HG03342 (cell line): ENCODE measurements at regions not wholly inside any gene's neighbourhood (a gene's known extent, or its start where the extent isn't known, plus 50 kb on each side); places are given as distances from the start of the nearest gene placed in this dataset.

Experiments
- ATAC-seq: cut with Tn5 transposase; IDR thresholded peaks from one replicate; pipeline ENCODE4 v1.9.1; 2021; ENCODE audit warnings: mild to moderate bottlenecking, moderate library complexity; ENCODE audit not compliant: unreplicated experiment

DNA sequence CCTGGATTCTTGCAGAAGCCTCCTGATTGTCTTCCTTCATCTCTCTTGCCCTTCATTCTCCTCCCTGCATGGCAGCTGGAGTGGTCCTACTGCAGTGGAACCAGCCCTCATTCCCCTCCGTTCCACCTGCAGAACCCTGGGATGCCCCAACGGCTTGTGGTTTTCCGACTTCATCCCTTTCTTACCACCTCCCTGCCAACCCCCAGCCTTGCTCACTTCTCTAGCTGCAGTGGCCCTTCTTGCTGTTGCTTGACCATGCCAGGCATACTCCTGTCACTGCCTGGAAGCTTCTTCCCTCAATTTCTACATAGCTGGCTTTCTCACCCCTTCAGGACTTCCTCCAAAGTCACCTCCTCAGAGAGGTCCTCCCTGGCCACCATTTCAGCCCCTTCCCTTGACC lies 123.3 kb downstream of the BEGAIN start:
- no peak for ATAC-seq

DNA sequence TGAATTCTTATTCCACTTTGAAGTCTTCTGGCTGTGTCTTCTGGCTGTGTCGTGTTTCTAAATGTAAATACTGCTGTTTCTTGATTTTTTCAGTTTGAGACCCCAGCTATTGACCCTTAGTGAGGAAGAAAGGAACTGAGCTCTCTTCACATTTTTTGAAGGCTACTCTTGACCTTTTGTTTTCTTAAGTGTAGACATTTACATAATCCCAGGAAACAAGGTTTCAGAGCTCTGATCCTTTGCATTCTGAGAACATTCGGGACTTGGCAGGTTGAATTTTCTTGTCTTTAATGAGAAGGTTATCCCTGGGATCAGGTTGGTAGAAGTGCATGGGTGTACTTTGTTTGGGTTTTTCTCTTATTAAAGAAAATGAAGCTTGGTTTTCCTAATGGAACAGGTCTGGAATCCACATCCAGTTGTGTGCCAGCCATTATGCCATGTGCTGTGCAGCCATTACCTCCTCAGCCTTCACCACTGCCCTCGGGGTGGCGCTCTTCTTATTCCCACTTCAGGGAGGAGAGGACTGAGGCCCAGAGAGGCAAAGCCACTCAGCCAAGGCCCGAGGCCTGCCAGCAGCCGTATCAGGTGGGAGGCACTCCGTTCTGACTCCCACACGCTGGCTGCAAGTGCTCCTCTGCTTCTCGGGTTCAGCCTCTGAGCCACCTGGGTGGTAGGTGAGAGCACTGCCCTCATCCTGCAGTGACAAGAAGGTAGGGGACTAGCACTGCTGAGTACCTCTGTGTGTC lies 120.9 kb downstream of the BEGAIN start:
- ATAC-seq, result no peak

DNA sequence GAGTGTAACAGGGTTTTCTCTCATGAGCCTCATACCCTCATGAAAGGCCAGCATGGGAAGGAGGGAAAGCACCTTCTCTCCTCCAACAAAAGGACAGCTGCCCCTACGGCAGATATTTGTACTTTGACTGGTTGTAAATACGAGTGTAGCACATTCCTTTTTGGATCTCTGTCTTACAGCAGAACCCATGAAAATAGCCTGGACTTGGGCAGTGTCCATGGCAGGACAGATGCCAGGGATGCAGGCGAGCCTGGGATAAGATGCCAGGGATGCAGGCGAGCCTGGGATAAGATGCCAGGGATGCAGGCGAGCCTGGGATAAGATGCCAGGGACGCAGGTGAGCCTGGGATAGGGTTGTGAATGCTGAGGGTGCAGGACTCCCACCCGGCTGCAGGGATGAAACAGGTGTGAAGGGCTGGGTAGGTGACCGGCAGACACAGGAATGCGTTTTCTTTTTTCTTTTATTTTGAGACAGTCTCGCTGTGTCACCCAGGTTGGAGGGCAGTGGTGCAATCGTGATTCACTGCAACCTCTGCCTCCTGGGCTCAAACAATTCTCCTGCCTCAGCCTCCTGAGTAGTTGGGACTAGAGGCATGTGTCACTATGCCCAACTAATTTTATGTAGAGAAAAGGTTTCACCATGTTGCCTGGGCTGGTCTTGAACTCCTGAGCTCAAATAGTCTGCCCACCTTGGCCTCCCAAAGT lies 120.0 kb downstream of the BEGAIN start:
- no peak for ATAC-seq

DNA sequence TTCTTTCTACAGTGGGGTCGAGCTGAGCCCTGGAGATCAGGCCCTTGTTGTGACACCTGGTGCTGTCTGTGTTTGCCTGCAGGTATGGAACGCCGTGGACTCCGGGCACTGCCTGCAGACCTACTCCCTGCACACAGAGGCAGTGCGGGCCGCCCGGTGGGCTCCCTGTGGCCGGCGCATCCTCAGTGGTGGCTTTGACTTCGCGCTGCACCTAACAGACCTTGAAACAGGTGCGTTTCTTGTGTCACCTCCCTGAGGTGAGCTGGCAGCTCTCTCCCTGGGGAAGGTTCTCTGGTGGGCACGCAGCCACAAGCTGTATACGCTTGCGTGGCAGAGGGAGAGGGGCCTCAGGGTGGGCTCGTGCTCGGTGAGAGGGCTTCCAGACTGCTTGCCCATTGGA lies 119.3 kb downstream of the BEGAIN start:
- no peak for ATAC-seq

DNA sequence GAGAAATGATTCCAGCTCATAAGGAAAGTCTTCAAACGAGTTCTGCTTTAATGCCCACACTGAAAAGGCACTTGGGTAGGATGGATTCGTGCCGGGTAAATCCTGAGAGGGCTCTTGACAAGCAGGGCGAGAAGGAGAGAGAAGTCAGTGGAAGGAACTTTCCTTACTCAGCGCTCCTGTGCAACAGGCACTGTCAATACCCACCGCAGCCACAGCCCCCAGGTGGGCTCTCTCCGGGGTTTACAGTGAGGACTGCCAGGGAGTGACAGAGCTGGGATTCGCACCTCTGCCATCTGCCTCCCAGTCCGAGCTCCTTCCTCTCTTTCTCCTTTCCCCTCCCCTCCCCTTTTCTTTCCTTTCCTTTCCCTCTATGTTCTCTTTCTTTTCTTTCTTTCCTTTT lies 118.7 kb downstream of the BEGAIN start:
- ATAC-seq, result no peak

DNA sequence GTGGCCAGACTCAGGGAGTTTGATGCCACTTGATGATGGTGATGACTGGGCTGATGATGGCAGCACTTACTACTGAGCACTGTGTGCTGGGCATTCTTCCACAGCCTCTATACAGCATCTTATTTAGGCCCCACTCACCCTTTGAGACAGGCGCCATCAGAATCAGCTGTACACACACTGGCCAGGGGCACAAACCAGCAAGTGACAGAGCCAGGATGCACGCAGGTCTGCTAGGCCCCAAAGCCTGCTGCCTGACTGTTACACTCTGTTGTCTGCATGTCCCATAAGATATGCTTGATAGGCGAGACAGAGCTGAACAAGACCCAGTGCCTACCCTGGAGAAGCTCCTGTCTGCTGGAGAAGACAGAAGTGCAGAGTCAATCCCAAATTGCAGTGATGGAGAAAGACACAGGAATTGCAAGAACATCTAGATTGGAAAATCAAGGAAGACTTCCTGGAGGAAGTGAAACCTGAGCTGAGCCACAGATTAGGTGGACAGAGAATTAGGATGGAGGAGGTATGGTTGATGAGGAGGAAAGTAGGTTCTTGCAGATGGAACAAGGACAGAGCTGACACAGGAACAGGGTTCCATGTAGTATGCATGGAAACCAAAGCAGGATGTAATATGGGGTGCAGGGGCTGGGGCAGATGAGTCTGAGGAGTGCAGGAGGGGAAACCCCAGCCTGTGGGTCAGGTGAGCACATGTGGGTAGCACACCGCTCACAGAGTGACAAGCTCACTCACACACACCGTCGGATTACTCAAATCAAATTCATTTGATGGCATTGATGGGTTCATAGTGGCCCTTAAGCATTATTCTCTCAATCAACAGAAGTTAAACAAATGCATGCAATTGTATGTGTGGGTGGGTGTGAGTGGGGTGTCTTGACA lies 117.3 kb downstream of the BEGAIN start:
- no peak for ATAC-seq

DNA sequence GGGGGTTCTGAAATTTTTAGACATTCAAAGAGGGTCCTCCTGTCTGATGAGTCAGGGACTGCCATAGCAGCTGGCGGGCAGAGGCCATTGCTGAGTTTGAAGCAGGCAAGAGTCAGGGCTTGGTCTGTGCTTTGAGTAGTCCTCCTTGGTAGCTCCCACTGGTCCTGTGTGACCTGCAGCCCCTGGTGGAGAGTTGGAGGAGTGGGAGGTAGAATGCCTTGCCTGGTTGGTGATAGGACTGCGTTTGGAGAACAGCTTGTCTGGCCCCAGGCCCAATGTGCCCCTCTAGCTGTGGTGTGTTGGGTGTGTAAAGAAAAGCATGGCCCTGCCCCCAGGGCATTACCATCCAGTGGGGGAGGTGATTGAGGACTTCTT lies 116.7 kb downstream of the BEGAIN start:
- no peak for ATAC-seq

DNA sequence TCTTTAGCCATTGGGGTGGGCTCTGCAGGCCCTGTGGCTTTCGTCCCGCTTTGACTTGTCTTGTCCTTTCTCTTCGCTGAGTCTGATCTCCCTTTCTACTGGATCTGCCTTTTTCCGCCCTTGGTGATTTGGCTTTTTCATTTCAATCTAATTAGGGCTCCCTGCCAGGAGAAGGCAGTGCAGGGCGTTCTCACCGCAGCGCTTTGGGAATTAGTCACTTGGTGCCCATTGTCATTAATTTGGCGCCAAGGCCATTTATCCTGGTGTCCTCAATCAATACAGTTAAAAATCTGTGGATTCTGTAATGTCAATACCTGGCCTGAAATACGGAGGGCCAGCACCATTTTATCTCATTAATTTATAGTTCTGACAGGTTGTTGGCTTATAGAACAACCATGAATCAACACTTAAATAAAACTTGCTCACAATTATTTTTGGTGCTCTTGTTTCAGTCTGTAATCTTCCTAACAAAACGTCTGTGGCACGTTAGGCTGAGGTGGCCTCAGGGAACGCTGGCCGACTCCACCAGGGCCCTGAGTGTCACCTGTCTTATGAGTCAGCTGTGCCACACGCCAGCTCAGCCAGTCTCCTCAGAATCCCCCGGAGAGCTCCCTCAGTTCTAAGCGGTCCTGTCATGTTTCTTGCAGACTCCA lies 115.7 kb downstream of the BEGAIN start:
- no peak for ATAC-seq

DNA sequence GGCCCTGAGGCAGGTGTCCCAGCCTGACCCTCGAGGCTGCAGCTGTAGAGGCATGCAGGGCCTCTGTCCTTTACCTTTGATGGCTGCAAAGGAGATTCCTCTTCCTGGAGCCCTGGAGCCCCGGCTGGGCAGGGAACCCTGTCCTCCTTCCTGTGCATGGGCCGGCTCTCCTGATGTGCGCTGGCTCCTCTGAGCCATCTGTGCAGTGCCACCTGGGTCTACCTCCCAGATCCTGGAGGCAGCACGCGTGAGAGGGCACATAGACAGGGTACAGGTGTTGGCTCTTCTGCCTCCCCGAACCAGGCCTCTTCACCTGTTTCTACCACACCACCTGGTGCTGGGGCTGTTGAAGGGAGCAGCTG lies 115.1 kb downstream of the BEGAIN start:
- ATAC-seq, result no peak

DNA sequence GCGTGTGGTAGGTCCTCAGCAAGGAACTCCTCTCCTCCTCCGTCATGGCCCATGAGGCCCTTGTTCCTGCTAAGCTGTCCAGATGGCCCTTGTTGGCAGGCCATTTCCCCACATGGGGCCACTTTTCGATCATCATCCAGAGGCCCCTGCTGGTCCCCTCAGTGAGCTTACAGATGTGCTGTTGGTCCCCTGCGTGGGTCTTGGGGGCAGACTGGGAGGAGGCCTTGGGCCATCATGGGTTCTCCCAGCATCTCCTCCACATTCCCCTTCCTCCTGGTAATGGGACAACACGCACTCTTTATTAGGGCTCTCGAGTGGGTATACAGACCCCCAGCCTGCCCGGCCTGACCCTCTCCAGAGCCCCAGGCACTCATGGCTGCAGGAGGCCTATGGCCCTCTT lies 114.7 kb downstream of the BEGAIN start:
- no peak for ATAC-seq

DNA sequence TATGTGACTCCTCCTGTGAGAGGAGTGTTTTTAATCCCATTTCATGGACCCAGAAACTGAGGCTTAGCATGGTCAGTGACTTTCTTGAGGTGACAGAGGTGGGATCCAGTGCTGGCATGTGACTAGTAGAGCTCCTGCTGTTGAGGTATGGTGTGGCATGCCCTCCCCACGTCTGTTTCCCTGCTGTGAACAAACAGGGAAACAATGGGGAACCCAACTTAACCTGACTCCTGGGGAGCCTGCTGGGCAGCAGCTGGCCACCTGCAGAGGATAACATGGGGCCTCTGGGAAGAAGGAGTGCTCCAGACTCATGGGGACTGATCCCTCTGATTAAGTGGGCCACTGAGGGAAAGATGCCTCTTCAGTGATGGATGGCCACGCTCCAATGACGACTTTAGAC lies 114.0 kb downstream of the BEGAIN start:
- no peak for ATAC-seq

DNA sequence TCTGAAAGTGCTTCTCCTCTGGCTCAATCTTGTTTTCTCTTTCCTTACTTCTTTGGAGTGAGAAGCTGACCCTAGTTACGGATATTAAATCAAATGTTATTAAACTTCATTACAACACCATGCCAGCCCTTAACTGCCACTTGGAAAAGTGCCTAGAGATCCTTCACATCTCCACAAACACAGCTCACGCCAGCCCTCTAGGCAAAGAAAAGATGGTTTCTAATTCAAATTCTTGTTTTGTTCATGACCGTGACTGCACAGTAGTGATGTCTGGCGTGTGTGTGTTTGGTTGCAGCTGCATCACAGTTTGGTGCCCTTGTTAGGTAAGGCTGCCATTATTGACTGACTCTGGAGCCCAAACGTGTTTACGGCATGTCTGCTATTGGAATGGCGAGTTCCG lies 113.0 kb downstream of the BEGAIN start:
- no peak for ATAC-seq

DNA sequence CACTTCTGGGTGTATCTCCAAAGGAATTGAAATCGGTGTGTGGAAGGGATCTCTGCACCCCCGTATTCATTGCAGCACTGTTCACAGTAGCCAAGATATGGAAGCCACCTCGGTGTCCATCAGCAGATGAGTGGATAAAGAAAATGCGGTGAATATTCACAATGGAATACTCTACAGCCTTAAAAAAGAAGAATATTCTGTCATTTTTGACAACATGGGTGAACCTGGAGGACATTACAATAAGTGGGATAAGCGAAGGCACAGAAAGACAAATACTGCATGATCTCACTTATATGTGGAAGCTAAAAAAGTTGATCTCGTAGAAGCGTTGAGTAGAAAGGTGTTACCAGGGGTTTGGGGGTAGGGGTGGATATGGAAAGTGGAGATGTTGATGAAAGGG lies 111.9 kb downstream of the BEGAIN start:
- ATAC-seq, result no peak

DNA sequence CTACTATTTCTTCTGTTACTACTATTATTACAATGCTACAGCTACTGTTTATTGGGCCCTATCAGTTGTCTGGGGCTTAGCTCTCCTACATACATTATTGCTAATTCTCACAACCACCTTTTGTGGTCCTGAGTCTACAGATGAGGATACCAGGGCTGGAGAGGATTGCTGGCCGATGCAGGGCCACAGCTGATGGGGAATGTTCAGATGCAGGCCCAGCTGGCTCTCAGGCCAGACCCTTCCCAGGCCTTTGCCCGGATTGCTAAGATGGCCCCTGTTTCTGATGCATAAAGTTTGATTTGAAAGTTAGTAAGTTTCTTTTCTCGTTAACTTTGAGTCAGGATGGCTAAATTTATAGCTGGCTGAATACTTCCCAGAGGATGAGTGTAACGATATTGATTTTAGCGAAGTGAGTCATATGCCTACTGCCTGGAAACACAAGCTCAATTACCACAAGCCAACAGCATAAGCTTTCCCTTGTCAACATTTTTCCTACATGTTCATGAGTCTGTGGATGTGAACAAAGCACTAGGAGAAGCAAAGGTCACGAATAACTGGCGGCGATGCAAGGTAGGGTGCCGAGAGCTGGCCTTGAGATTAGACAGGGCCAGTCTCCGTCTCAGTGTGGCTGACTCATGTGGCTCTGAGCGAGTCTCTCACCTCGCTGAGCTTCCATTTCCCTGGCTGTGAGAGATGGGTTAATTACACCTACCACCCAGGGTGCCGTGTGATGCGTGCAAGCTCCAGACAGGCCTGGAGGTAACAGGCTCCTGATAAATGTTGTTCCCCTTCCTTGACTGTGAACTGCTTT lies 111.0 kb downstream of the BEGAIN start:
- ATAC-seq, result no peak

DNA sequence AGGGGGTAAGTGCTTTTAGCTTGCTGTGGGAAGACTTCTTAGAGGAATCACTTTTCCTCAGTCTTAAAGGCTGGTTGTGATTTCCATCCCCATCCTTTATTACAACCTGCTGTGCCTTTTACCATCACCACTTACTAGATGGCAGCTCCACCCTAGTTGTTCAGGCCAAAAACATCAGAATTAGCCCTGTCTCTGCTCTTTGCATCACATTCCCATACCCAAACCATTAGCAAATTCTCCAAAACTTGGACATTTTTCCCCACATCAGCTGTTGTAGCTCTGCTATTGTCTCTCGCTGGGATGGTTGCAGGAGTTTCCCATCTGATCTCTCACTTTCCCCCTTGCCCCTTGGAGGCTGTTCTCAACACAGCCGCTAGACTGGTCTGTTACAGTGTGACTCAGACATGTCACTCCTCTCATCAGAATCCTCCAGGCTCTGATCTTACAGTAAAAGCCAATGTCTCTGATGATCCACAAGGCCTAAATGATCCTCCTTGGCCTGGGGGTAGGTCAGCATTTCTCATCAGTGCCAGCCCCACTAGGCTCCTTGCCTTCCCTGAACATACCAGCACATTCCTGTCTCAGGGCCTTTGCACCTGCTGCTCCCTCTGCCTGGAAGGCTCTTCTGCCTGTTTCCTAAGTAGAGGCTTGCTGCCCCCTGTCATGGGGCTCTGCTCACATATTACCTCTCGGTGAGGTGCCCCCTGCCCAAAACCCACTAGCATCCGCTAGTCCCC lies 102.5 kb downstream of the BEGAIN start:
- no peak for ATAC-seq

DNA sequence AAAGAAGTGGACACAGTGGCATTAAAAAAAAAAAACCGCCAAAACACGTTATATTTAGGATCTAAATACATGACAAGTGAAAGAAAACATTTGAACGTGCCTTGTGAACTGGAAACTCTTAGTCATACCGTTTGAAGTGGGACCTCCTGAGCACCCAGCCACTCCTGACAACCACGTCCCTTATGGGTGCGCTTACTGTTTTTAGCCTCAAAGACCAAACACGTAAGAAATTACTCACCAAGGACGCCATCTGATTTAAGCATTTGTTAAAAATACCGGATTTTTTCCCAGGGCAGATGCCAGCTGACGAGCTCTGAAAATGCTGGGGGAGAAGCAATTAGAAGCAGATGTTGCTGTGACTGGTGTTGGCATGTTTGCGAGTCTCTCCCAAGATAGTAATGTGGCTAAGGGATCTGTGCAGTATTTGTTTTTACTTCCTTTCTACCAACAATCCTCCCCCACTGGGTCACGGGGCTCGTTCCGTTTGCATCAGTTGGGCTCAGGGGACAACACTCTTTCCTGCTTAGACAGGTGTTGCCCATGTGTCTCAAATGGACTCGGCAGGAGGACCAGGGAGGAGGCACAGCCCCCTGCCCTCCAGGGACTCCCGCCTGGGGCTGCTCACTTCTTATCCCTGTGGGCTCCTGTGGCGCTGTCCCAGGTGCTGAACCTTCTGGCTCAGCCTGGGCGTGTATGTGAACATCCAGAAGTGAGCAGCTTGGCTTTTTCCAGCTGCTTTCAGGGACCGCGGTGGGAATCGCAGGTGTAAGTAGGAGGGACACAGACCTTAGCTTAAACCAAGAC lies 101.0 kb downstream of the BEGAIN start:
- ATAC-seq, result peak; percentile 67
